ELF-1 (cell line): ENCODE measurements at regions not wholly inside any gene's neighbourhood (a gene's known extent, or its start where the extent isn't known, plus 50 kb on each side); places are given as distances from the start of the nearest gene placed in this dataset.

Experiments
- DNase-seq: peaks from one replicate; pipeline ENCODE4 v3.0.0-alpha.2; 2016; ENCODE audit warnings: low read depth, low spot score

GRCh38 chr2:200137691-200138090 is 168.8 kb upstream of the SPATS2L start:
- no peak for DNase-seq

DNA sequence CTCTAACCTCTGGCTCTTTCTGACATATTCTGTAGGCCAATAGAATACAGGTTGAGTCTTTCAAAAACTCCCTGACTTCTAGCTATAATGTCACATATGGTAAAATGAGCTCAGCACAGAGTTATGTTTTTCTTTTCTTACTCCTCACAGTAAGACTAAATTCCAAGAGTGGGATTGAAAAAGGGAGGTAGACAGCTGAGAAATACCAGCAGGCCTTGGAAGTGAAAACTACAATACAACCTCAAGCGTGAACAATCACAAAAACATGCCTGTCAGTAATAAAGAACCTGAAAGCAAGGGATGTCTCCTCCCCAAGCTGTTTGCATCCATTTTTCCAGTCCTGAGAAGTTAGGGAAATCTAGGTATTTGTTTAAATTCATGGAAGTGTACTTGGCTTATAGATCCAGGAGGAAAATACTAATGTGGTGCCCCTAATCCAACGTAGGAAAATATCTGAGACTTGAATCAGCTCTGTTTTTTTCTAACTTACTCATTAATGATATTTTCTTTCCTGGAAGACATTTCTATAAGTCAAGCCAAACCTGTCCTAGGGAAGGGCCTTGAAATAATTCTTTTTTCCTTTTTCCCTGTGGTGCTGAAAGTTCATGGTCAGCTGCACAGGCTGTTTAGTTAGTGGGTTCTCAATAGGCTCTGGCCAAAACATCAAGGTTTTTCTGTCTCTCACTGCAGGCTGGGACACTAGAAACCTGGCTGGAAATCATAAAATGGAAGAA is 167.9 kb upstream of the SPATS2L start:
- DNase-seq = no peak

GRCh38 chr2:200144571-200144970 is 161.9 kb upstream of the SPATS2L start:
- DNase-seq = no peak

GRCh38 chr2:200146501-200146900 is 160.0 kb upstream of the SPATS2L start:
- DNase-seq = no peak

- DNase-seq = no peak
Observed at GRCh38 chr2:200147371-200147770, 159.1 kb upstream of the SPATS2L start.

GRCh38 chr2:200148366-200148765 is 158.1 kb upstream of the SPATS2L start:
- no peak for DNase-seq

- no peak for DNase-seq
Observed at GRCh38 chr2:200150411-200151086, 155.9 kb upstream of the SPATS2L start.

GRCh38 chr2:200155652-200156051 is 150.8 kb upstream of the SPATS2L start:
- no peak for DNase-seq

- DNase-seq = no peak
Observed at GRCh38 chr2:200156166-200156835, 150.2 kb upstream of the SPATS2L start.

DNA sequence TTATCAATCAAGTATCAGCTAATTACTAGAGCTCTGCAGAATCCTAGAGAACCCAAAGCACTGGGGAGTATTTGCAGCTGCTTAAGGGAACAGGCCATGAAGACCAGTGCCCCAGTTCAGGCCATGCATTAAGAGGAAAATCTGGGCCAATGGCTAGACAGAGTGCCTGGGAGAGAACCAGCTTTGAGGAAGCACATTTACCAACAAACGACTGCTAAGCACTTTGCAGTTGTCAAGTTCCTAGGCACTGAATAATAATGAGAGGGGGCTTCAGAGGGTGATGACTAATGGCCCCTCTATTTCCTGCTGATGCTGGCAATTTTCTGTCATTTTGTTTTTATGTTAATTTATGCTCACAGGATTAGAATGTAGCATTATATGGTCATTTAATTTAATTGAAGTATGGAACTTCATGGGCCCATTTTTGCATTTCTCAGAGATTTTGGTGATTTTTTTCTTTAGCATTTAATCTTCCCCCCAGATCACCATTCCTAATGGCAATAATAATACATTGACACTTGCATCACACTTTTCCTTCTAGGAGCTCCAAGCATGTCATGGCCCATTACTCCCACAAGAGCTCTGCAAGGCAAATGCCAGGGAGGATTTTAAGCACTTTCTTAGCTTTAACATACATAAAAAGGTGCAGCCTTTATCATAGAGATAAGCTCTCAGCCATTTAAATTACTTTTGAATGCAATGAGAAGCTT is 147.7 kb upstream of the SPATS2L start:
- DNase-seq = no peak

DNA sequence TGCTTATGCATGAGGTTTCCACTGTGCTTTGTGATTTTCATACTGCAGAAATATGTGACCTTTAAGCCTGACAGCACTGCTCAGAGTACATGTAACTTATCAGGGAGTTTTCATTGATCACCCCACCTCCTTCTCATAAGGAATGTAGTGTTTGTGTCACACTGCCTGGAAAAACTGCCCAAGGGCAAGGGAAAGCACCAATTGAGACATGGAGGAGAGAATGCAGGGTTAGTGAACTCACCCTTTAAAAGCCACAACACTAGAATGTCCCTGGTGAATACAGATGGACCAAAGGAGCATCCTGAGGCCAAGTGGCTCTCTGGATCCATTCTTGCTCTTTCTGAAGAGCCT is 147.2 kb upstream of the SPATS2L start:
- DNase-seq = peak; percentile 69

GRCh38 chr2:200159829-200160781 is 146.4 kb upstream of the SPATS2L start:
- no peak for DNase-seq

DNA sequence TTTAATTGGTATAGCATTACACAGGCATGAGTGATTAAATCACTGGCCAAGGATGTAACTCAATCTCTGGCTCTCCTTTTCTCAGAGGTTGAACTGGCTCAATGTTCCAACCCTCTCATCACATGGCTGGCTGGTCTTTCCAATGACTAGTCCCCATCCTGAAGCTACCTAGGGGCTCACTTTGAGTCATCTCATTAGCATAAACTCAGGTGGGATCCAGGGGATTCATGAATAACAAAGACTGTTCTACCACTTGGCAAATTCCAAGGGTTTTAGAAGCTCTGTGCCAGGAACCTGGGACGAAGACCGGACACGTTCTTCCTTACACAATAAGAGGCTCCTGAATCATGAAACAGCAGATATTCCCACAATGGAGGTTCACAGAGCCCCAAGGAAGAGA is 145.0 kb upstream of the SPATS2L start:
- DNase-seq = peak; percentile 29

- no peak for DNase-seq
Observed at GRCh38 chr2:200165687-200166086, 140.8 kb upstream of the SPATS2L start.

GRCh38 chr2:200168641-200169555 is 137.6 kb upstream of the SPATS2L start:
- DNase-seq = no peak

- no peak for DNase-seq
Observed at GRCh38 chr2:200170221-200170620, 136.3 kb upstream of the SPATS2L start.

- no peak for DNase-seq
Observed at GRCh38 chr2:200171731-200172482, 134.6 kb upstream of the SPATS2L start.

- DNase-seq = no peak
Observed at GRCh38 chr2:200172521-200172920, 134.0 kb upstream of the SPATS2L start.

GRCh38 chr2:200172944-200173581 is 133.4 kb upstream of the SPATS2L start:
- no peak for DNase-seq
